NCI-H2227 treated with DMSO at 0.1 percent for 48 hours (cell line): ENCODE measurements at regions not wholly inside any gene's neighbourhood (a gene's known extent, or its start where the extent isn't known, plus 50 kb on each side); places are given as distances from the start of the nearest gene placed in this dataset.
"Not testable (repeated sequence)": the region's sequence is repeated elsewhere in the genome, so short reads cannot be mapped to it uniquely, and the experiment has no call there.

Experiments used
- DNase-seq: peaks from one replicate; lab custom pipeline; 2025; lab: John Stamatoyannopoulos, UW

DNA sequence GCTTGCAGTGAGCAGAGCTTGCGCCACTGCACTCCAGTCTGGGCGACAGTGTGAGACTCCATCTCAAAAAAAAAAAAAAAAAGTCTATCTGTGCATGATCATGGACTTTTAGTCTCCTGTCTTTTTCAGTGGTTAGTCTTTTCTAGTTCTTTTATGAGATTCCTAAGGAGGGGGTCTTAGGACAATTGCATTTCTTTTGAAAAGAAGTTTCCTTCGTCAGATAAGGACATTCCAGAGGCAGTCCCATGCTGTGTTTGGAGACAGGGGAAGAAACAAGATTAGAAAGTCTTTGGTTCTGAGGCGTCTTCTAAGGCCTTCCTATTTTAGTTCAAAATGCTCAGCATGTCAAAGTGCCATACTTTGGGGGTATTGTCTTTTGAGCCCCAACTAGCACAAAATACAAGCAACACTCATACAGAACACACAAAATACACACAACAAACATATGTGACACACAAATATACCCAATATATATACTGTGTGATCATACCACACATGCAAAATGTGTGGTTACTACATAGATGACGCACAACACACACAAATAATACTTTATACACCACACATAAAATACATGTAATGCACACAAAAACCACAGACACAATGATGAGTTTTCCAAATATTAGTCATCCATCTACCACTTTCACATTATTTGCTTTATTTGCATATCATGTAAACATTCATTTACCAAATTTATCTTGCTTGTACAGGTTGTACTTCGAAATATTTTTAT is 394.5 kb downstream of the SPATA31D1 start:
- DNase-seq: no peak

DNA sequence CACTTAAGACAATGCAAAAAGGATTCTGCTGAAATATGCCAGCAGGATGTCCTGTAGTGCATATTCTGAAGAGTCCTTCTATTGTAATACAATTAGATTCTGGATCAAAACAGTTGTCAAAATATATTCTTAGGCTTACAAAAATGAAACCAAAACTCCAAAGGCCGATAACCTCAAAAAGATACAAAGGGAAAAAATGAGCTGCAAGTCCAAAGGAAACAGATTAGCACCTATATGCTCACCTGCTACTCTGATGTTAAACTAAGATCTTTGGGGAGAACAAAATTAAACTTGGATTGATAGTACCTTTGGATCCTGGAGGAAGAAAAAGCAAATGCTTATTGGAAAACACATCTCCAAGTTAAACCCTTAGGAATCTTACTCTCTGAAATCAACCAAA is 397.1 kb downstream of the SPATA31D1 start:
- DNase-seq: no peak

DNA sequence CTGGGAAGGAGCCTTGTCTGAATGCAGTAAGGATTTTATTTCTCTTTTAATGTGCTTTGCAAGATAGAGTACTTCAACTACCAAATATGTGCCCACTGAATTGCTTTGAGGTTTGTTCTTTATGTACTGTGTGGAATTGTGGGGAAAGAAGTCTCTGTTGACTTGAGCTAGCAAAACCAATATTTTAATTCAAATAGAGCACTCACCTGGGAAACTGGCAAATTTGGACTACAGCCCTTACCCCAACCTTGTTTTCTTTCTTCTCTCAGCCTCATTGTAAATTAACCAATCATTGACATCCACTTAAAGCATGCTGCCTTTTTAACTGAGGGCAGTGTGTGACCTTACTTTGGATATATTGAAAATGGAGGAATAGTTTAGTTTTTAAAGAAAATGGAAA is 409.0 kb downstream of the SPATA31D1 start:
- DNase-seq: no peak

DNA sequence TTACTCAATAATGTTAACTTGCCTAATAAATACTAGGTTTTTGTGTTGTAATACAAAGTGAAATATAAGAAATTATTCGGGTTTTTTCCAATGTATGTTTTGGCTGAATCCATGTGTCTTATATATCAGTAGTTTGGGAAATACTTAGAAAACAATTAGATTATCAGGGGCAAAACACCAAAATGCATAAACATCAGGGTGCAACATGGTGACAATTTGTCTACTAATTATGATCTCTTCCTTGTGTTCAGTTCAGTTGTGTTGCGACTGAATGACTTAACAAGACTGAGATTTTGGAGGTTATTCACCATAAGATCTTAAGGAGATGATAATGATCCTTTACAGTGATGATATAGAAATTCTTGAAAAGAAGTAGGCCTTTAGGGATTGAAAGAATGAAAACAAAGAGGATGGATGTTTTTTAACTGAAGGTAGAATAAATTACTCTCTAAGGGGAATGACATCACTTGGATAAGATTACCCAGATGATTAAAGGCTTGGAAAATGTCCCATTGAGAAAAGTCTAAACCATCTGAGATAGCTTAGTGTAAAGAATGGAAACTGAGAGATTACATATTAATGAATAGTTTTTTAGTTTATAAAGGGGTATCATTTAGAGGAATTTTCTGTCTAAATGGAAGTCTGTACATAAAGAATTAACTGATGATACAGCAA is 415.8 kb downstream of the SPATA31D1 start:
- no peak for DNase-seq

DNA sequence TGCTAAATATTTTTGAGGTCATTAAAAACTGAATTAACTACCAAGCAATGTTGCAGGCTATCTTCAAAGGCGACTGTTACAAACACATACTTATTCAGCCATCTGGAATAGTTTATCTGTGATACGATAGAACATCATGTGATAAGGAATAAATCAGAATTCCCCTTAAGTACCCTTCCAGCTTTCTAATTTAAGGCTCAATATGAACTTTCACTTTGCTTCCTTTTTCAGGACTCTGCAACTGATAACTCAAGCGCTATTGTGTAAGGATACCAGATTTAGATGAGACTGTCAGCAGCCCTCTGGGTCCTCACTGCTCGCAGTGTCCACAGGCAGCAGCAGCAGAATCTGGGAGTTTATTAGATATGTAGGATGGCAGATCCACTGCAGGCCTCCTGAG is 416.3 kb downstream of the SPATA31D1 start:
- DNase-seq: no peak

DNA sequence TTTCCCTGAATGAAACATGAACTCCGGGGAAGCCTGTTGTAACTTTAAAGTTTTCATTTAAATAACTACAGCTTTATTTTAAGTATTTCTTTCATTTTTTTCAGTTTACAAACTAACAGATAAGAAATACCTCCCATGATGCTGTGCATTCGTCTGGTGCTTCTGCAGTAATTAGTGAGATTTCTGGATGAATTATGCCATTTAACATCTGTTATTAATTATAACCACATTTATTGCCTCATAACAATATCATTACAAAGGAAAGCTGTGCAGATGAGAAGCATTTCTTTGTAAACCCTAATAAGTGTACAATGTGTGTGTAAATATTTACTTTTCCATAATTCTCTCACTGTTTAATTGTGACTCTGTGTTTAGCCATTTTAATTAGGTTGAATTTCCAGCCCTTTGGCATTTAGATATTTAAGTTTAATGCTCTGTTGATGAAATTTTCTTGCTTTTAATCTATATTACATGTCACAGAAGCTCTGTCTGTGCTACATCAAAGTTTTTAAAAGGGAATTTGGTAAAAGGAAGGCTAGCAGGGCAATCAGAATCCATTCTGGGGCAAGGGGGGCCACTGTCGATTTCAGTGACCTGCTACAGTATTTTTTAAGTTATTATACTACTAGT is 418.0 kb downstream of the SPATA31D1 start:
- no peak for DNase-seq

DNA sequence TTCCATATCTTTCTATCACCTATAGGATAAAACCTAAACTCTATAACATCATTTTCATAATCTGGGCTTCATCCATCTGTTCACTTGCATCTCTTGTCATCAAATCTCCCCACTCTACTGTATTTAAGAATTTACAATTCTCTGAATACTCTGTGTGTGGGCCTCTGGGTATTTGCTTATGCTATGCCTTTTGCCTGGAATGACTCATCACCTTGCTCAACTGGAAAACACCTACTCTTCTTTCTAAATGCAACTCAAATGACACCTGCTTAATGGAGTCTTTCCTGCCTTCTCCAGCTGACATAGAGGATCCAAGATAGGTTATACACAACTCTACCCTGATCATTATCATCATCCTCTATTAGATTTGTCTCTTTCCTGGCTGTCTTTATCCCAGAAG is 421.7 kb downstream of the SPATA31D1 start:
- DNase-seq: no peak

DNA sequence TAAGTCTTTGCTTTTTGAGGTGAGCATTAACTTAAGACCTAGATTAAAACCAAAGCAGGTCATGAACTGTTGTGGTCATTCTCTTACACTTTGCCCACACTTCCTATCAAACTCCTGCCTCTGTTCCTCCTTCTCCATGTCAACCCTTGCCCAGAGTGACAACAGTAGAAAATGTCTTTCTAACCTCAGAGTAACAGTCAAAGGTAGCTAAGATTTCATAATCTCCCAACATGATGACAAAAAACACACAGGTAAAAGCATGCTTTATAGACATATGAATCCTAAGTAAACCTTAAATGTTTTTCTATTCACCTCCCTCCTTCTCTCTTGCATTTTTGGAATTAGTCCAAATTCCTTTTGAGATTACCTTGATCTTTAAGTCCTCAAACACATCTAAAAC is 422.3 kb downstream of the SPATA31D1 start:
- no peak for DNase-seq

DNA sequence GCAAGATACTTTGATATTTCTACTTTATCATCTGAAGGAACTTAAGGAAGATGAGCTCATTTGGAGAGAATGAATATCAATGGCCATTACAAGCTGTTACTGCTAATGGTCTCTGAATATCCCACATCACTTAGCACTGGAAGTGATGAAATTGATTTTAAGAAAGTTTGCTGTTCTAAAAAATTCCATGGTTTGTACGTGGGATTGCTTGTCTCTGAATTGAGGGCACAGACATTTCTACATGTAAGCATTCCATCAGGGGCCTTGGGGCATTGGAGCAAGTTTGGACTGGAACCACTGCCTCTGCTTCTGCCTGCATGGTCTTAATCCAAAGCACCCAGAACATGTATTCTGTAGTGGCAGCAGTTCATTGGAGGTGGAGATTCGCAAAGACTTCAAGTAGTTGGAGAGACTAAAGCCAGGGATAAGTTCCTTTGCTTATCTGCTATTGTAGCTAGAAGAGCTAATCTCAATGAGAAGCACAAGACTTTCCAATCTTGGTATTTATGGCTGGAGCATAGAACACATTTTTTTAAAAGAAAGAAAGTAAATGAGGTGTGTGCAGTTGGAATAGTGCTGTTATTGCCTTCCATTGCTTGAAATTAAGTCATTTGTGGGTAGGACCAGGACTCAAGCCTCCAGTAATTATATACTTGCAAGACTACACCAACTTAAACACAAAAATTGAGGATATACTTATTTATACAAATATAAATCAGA is 424.2 kb downstream of the SPATA31D1 start:
- no peak for DNase-seq

DNA sequence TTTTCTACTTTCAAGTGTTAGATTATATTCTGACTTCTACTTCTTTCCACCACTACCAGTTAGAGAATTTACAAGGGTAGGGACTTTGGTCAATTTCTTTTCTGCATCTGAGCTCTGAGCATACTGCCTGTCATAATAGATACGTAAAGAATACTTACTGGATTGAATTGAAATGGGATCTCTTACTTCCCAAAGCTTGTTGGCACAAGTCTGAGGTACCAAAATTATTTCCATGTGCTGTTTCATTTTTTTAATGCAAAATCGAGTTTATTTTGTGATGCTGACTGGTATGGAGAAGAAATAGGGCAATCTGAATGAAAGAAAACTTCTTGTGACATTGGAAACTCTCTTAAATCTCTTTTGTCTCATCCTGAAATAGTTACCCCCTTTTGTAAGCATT is 428.9 kb downstream of the SPATA31D1 start:
- DNase-seq: no peak

DNA sequence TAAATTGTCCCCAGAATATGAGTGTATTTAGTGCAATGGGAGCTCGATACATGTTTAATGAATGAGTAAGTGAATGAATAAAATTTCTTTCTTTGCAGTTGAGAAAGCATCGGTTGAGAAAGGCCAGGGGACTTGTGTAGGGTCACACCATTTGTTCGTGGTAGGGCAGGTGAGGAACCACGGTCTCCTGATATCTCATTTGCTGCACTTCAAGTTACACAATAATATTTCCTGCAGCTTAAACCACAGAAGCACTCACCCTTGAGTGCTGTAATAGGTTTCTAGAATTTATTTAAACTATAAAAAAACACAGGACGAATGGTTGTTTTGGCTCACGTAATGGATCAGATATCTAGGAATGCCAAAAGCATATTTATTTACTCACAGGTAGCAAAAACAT is 429.8 kb downstream of the SPATA31D1 start:
- DNase-seq: no peak

DNA sequence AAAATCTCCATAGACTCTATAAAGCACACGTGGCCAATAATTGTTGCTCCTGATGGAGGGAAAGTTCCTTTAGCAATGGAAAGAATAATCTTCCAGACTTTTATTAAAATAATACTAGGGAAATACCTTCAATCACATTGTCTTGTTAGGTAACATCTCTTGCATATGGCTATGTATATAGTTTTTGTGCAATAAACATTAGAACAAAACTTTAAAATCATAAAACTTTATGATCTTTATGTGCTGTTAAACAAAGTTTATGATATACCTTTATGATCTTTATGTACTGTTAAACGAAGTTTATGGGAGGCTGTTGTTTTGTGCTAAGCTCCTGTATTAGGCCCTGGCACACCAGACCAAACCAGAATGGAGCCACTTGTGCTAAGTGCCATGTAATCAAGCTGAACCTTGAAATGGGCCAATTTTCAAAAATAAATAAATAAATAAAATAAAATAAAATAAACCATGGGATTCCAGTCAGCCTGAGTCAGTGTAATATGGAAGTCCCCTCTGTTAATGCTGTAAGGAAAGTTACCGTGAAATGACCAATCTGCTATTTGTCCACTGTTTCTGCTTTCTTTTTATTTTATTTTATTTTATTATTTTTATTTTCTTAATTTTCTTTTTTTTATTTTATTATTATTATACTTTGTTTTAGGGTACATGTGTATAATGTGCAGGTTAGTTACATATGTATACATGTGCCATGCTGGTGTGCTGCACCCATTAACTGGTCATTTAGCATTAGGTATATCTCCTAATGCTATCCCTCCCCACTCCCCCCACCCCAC is 431.3 kb downstream of the SPATA31D1 start:
- no peak for DNase-seq

DNA sequence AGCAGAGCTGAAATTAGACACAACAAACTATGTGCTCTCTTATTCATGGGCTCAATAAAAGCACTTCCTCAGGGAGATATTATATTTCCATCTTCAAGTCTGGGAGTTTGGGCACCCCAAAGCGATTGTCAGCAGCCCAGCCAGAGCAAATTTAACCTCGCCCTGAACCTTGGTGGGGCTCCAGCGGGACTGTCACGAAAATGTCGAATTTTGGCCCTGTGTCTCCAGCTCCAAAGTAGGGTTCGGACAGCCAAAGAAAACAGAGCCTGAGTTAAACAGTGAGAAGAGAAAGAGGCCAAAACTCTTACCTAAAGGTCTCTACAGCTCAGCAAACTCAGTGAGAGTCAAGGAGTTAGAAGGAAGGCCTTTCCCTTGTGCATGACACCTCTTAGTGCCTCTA is 432.9 kb downstream of the SPATA31D1 start:
- no peak for DNase-seq

DNA sequence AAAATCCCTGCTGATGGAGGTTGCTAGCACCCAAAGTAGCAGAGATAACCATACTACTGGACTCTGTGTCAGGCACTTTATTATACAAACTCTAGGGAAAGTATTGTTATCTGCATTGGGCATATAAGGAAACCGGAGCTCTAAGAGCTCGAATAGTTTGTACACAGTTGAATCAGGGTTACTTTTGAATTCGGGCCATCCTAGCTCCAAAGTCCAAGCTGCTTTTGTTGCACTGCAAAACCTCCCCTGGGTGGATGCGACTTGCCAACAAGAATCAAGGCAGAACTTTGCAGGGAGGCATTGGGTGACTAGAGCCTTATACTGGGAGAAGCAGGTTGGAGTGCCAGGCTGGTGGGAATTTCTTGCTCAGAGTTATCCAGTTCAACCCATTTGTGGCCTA is 435.1 kb downstream of the SPATA31D1 start:
- DNase-seq: no peak

DNA sequence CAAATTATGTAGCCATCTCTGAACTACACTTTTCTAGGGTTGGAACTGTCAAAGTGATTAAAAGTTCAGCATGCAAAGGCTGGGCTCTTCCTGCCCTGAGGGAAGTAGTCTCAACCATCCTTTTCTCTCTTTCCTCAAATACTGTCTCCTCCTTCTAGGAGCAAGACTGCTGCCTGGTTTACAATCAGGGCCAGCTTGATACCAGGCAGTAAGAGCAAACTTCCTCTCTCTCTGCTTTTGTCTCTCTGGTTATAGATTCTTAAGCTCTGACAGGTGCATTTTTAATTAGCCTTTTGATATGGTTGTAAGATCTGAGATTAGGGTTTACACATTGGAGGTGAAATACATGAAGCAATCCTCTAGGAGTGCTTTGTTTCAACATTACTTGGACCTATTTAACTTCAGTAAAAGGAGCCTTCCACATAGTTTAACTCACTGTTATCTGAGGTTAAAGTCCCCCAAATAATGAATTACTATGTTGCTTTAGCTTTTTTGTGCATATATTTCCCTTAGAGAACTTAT is 436.1 kb downstream of the SPATA31D1 start:
- DNase-seq: no peak

DNA sequence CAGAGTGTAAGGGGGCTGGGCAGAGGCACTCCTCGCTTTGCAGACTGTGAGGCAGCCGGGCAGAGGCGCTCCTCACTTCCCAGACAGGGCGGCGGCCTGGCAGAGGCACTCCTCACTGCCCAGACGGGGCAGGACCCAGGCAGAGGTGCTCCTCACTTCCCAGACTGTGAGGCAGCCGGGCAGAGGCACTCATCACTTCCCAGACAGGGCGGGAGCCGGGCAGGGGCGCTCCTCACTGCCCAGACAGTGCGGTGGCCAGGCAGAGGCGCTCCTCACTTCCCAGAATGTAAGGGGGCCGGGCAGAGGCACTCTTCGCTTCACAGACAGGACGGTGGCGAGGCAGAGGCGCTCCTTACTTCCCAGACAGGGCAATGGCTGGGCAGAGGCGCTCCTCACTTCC is 442.5 kb downstream of the SPATA31D1 start:
- DNase-seq: no peak

DNA sequence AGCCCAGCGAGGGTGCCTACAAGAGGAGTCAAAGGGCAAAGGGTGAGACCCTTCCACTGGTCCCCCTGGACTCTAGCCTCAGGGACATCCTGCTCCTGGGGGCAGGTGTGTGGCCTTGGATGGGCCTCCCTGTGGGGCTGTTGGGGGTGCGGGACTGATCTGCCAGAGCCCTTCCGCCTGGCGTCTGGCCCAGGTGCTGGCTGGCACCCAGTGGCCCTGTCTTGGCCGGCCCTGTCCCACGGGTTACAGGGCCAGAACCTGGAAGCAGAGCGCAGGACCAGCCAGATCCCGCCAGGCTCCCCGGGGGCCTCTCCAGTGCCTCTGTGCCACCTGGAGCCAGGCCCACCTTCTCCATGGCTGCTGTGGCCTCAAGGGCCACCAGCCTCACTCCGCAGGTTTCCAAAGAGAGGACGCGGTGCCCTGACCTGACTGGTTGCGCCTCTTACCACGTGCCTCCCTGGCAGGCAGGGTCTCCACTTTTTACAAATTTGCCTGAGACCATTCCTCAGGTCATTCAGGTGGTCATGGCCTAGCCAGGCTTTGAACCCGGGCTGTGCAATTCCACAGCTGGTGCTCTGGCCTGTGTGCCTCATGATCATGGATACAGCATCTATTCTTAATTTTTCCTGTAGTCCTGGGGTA is 444.8 kb downstream of the SPATA31D1 start:
- not testable (repeated sequence) for DNase-seq

DNA sequence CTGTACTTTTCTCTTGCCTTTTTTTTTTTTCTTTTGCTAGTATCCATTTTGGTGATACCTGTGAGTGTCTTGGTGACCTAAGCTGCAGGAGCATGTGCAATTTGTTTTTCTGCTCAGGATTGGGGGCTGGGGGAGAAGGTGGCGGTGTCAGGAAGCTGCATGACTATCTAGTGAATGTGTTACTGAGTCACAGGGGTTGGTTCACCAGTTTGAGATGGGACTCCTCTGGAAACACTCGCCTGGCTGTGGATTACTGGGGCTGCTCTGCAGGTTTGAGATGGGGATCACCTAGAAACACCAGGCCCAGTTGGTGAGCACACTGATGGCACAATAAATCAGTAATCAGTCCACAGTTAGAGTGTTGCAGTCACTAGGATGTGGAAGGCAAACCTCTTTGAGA is 447.9 kb downstream of the SPATA31D1 start:
- no peak for DNase-seq

DNA sequence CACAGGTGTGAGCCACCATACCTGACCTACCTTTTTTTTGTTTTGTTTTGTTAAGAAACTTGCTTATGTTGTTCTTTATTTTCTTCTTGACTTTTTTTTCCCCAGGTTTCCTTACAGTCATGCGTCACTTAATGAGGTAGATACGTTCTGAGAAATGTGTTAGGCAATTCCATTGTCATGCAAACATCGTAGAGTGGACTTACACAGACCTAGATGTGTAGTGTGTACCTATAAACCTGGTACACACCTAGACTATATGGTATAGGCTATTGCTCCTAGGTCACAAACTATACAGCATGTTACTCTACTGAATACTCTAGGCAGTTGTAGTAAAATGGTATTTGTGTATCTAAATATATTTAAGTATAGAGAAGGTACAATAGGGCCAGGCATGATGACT is 448.6 kb downstream of the SPATA31D1 start:
- DNase-seq: not testable (repeated sequence)

DNA sequence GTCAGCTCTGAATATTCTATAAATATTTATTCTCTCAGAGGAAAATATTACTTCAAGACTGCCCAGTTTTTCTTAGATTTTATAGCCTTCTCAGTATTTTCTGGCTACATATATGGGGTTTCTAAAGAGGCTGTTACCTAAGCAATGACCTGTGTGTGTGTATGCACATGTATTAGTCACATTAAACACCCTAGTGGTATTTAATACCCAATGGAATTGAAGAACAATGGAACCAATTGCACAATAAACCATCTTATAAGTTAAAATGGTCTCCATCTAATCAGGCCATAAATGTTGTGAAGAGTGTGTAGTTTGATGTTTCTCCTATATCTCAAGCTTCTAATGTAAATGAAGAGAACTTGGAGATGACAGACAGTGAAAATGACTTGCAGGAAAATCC is 450.0 kb downstream of the SPATA31D1 start:
- DNase-seq: no peak

DNA sequence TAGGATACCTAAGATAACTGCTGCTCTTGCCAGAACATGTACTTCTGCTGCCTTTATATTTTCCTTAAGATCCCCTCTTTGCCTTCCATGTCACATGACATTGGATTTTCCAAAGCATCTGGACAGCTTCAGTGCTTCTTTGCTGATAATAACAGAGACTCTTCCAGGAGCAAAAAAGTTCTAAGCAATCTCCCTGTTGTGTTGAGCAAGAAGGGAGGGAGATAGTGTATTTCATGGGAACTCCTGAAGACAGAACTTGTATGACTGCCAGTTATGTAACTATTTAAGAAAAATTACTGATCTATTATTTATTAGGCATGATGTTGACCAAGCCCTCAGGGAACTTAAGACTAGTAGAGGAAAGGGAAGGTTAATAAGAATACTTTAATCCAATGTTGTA is 454.7 kb downstream of the SPATA31D1 start:
- no peak for DNase-seq
